ENCODE measurements at regions not wholly inside any gene's neighbourhood (a gene's known extent, or its start where the extent isn't known, plus 50 kb on each side); places are given as distances from the start of the nearest gene placed in this dataset.
"Not testable (repeated sequence)": the region's sequence is repeated elsewhere in the genome, so short reads cannot be mapped to it uniquely, and the experiment has no call there.

DNA sequence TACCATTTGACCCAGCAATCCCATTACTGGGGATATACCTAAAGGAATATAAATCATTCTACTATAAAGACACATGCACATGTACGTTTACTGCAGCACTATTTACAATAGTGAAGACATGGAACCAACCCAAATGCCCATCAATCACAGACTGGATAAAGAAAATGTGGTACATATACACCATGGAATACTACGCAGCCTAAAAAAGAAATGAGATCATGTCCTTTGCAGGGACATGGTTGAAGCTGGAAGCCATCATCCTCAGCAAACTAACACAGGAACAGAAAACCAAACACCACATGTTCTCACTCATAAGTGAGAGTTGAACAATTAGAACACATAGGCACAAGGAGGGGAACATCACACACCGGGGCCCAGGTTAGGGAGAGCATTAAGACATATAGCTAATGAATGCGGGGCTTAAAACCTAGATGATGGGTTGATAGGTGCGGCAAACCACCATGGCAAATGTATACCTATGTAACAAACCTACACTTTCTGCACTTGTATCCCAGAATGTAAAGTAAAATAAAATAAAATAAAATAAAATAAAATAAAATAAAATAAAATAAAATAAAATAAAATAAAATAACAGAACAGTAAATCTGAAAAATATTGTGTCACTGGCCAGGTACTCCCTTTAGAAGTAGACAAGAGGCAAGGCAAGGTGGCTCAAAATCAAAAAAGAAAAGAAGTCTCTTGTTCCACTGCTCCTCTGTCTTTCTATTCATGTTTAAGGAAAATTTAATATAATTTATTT lies 423.8 kb upstream of the GRAMD2B start:
- no CpG with 5 or more reads among the region's 5 CpGs for WGBS (ENCODE audit: insufficient coverage)

DNA sequence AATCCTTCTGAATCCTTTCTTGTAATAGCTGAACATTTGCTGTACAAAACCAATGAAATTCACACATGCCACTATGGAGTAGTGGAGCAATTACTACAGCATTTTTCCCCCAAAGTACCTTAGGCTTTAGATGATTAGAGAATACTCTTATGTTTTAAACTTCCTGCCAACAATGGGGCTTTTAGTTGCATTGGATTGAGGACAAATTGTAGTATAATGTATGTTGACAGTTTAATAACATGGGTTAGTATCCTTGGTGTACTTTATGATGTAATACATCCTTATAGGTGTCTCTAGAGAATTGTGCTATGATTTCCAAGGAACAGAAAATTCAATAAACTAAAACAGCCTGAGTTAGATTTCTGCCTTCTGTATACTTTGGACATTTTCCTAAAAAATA lies 422.7 kb upstream of the GRAMD2B start:
- ChIA-PET POLR2A (no interaction called here), CTCF (no interaction called here)
- H3K27me3 ChIP-seq (replicated peaks in 1 of 2; ENCODE audit: control insufficient read depth in 2 of 2, extremely low read depth in 1 of 2, insufficient read depth in 2 of 2, low read length in 1 of 2): no peaks in the 10 kb centered on the region
- H3K9me3 Mint-ChIP-seq: peaks cover 0 to 14% (median 2%) of the 10 kb centered on the region in 3 donors
- H3K27ac ChIP-seq (ENCODE audit: low read length): no peak overlapping the region
- no peaks in the 10 kb centered on the region for H3K36me3 Mint-ChIP-seq
- H3K4me1 ChIP-seq (ENCODE audit: control insufficient read depth in 1 of 2, extremely low read depth in 1 of 2, insufficient read depth in 2 of 2, low read length in 2 of 2): no peaks in the 10 kb centered on the region
- no peak overlapping the region for H3K27ac Mint-ChIP-seq
- no peak for ATAC-seq (replicated peaks in 1 of 4)
- H3K4me3 Mint-ChIP-seq: no peak overlapping the region
- H3K9me3 ChIP-seq: no peaks in the 10 kb centered on the region
- H3K4me3 ChIP-seq (ENCODE audit: control insufficient read depth in 1 of 2, extremely low read depth in 1 of 2, low read length in 1 of 2): no peak overlapping the region
- H3K4me1 Mint-ChIP-seq: no peaks in the 10 kb centered on the region
- no peaks in the 10 kb centered on the region for H3K27me3 Mint-ChIP-seq
- DNase-seq: no peak
- no peaks in the 10 kb centered on the region for H3K36me3 ChIP-seq (ENCODE audit: control insufficient read depth in 2 of 2, extremely low read depth in 1 of 2, insufficient read depth in 1 of 2, low read length in 1 of 2)

More for the DNA sequence above, 423.8 kb upstream of the GRAMD2B start:
- peaks cover 0 to 14% (median 2%) of the 10 kb centered on the region in 3 donors for H3K9me3 Mint-ChIP-seq
- H3K4me3 ChIP-seq (ENCODE audit: control insufficient read depth in 1 of 2, extremely low read depth in 1 of 2, low read length in 1 of 2); POLR2A ChIA-PET; H3K27me3 Mint-ChIP-seq; H3K4me1 ChIP-seq (ENCODE audit: control insufficient read depth in 1 of 2, extremely low read depth in 1 of 2, insufficient read depth in 2 of 2, low read length in 2 of 2); H3K4me3 Mint-ChIP-seq; CTCF ChIA-PET; DNase-seq; H3K4me1 Mint-ChIP-seq; H3K27me3 ChIP-seq (replicated peaks in 1 of 2; ENCODE audit: control insufficient read depth in 2 of 2, extremely low read depth in 1 of 2, insufficient read depth in 2 of 2, low read length in 1 of 2); ATAC-seq (replicated peaks in 1 of 4); H3K27ac ChIP-seq (ENCODE audit: low read length); H3K9me3 ChIP-seq; H3K36me3 Mint-ChIP-seq; H3K27ac Mint-ChIP-seq; H3K36me3 ChIP-seq (ENCODE audit: control insufficient read depth in 2 of 2, extremely low read depth in 1 of 2, insufficient read depth in 1 of 2, low read length in 1 of 2): not testable (repeated sequence)

DNA sequence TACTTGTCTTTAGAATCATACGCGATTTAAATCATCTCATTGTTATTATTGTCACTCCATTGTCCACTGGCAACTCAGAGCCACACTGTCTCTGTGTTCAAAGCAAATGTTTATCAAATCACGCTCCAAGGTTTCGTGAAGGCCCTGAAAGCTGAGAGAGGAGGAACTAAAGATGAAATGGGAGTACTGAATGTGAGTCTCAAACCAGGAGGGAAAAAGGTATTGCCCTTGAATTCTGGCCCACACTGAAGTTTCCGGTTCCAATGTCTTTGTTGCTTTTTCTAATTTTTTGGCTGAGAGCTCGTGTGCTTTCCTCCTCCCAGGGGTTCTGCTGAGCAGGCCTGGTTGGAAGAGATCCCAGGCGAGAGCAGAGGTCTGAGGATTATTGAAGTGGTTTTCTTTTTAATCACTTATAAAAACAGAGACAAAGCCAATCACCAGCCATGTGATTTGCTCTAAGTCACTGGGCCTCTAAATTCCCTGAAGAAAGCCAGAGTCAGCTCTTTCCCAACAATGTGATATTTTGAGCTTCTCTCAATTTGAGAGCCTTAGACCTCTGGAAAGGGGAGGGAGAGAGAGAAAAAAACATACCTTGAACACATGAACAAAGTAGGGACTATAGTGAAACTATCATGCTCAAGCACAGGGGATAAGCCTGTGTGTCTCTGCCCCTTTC lies 420.8 kb upstream of the GRAMD2B start:
- H3K4me3 ChIP-seq (ENCODE audit: control insufficient read depth in 1 of 2, extremely low read depth in 1 of 2, low read length in 1 of 2): no peak overlapping the region
- Mint-ChIP-seq H3K27me3 (no peaks in the 10 kb centered on the region), H3K36me3 (no peaks in the 10 kb centered on the region), H3K4me3 (no peak overlapping the region), H3K27ac (no peak overlapping the region), H3K9me3 (peaks cover 0 to 10% (median 0%) of the 10 kb centered on the region in 3 donors), H3K4me1 (no peaks in the 10 kb centered on the region)
- ChIA-PET POLR2A (no interaction called here), CTCF (no interaction called here)
- H3K9me3 ChIP-seq: no peaks in the 10 kb centered on the region
- ATAC-seq (replicated peaks in 1 of 4) (no peak), DNase-seq (no peak)
- no peaks in the 10 kb centered on the region for H3K36me3 ChIP-seq (ENCODE audit: control insufficient read depth in 2 of 2, extremely low read depth in 1 of 2, insufficient read depth in 1 of 2, low read length in 1 of 2)
- WGBS (ENCODE audit: insufficient coverage): 93% methylated on average over 3 of the region's 7 CpGs
- H3K27me3 ChIP-seq (replicated peaks in 1 of 2; ENCODE audit: control insufficient read depth in 2 of 2, extremely low read depth in 1 of 2, insufficient read depth in 2 of 2, low read length in 1 of 2): no peaks in the 10 kb centered on the region
- no peak overlapping the region for H3K27ac ChIP-seq (ENCODE audit: low read length)
- no peaks in the 10 kb centered on the region for H3K4me1 ChIP-seq (ENCODE audit: control insufficient read depth in 1 of 2, extremely low read depth in 1 of 2, insufficient read depth in 2 of 2, low read length in 2 of 2)

DNA sequence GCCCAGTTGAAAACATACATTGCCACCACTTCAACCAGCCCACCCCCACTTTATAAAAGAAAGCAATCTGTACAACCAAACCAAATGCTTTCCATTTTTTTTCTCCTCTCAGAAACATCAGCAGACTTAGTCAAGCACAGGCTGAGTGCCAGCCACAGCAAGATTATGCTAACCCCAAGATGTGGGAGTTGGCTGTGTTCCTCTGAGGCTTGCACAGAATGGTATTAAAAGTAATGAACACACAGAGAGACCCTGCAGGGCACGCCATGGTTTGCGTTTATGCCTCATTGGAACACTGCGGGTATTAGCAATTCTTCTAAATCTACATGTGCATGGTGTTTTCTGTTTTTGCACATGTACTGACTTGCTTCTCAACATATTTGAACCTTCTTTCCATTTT lies 419.9 kb upstream of the GRAMD2B start:
- H3K27me3 Mint-ChIP-seq: no peaks in the 10 kb centered on the region
- ATAC-seq (replicated peaks in 1 of 4) (no peak), DNase-seq (no peak)
- no peak overlapping the region for H3K4me3 Mint-ChIP-seq
- no peak overlapping the region for H3K27ac Mint-ChIP-seq
- Histone ChIP-seq H3K4me1 (ENCODE audit: control insufficient read depth in 1 of 2, extremely low read depth in 1 of 2, insufficient read depth in 2 of 2, low read length in 2 of 2) (no peaks in the 10 kb centered on the region), H3K4me3 (ENCODE audit: control insufficient read depth in 1 of 2, extremely low read depth in 1 of 2, low read length in 1 of 2) (no peak overlapping the region), H3K27ac (ENCODE audit: low read length) (no peak overlapping the region), H3K9me3 (no peaks in the 10 kb centered on the region), H3K36me3 (ENCODE audit: control insufficient read depth in 2 of 2, extremely low read depth in 1 of 2, insufficient read depth in 1 of 2, low read length in 1 of 2) (no peaks in the 10 kb centered on the region), H3K27me3 (replicated peaks in 1 of 2; ENCODE audit: control insufficient read depth in 2 of 2, extremely low read depth in 1 of 2, insufficient read depth in 2 of 2, low read length in 1 of 2) (no peaks in the 10 kb centered on the region)
- peaks cover 0 to 10% (median 4%) of the 10 kb centered on the region in 3 donors for H3K9me3 Mint-ChIP-seq
- no peaks in the 10 kb centered on the region for H3K36me3 Mint-ChIP-seq
- WGBS (ENCODE audit: insufficient coverage): no CpG with 5 or more reads among the region's 3 CpGs
- CTCF ChIA-PET: no interaction called here
- no peaks in the 10 kb centered on the region for H3K4me1 Mint-ChIP-seq
- POLR2A ChIA-PET: no interaction called here

DNA sequence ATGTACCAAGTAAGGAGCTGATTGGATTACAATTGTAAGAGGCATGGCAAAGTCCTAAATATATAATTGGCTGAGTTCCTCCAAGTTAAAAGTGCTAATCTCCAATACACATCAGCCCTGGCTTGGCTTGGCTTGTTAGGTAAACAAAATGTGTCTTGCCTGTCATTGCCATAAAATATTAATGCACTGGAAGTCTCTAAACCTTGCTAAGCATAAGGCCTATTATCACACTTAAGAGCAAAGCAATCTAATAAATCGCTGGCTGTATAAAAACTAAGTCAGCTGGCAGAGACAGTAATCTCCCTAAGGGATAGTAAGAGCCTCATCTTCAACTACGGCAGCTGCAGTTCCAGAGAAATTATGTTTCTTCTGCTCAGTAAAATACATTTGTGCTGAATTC lies 418.6 kb upstream of the GRAMD2B start:
- Histone ChIP-seq H3K4me1 (ENCODE audit: control insufficient read depth in 1 of 2, extremely low read depth in 1 of 2, insufficient read depth in 2 of 2, low read length in 2 of 2) (no peaks in the 10 kb centered on the region), H3K9me3 (no peaks in the 10 kb centered on the region), H3K27me3 (replicated peaks in 1 of 2; ENCODE audit: control insufficient read depth in 2 of 2, extremely low read depth in 1 of 2, insufficient read depth in 2 of 2, low read length in 1 of 2) (no peaks in the 10 kb centered on the region), H3K4me3 (ENCODE audit: control insufficient read depth in 1 of 2, extremely low read depth in 1 of 2, low read length in 1 of 2) (no peak overlapping the region), H3K27ac (ENCODE audit: low read length) (no peak overlapping the region), H3K36me3 (ENCODE audit: control insufficient read depth in 2 of 2, extremely low read depth in 1 of 2, insufficient read depth in 1 of 2, low read length in 1 of 2) (no peaks in the 10 kb centered on the region)
- no peak for DNase-seq
- no peak for ATAC-seq (replicated peaks in 1 of 4)
- Mint-ChIP-seq H3K27ac (no peak overlapping the region), H3K36me3 (no peaks in the 10 kb centered on the region), H3K9me3 (peaks cover under 1 to 4% (median 1%) of the 10 kb centered on the region in 3 donors), H3K4me3 (no peak overlapping the region), H3K4me1 (no peaks in the 10 kb centered on the region), H3K27me3 (no peaks in the 10 kb centered on the region)
- ChIA-PET CTCF (no interaction called here), POLR2A (no interaction called here)
- WGBS (ENCODE audit: insufficient coverage): no CpG with 5 or more reads among the region's 2 CpGs

DNA sequence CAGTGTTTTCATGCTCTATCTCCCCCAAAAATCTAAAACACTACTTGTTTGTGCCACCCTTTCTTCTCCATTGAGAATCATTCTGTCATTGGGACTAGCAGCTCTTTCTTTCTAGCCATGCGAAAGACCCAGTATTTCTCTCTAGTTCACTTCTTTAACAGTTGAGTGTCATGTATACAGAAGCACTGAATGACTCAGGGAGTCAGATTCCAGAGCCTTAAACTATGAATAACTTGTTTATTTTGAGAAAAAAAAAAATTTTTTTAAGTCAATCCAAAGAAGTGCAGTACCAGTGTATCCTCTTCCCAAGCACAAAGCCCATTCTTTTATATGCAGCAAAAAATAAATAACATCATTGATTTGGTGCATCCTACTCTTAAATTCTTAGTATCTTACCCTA lies 415.4 kb upstream of the GRAMD2B start:
- ATAC-seq (replicated peaks in 1 of 4) (no peak), DNase-seq (no peak)
- no peak overlapping the region for H3K4me3 ChIP-seq (ENCODE audit: control insufficient read depth in 1 of 2, extremely low read depth in 1 of 2, low read length in 1 of 2)
- no peaks in the 10 kb centered on the region for H3K27me3 ChIP-seq (replicated peaks in 1 of 2; ENCODE audit: control insufficient read depth in 2 of 2, extremely low read depth in 1 of 2, insufficient read depth in 2 of 2, low read length in 1 of 2)
- no peaks in the 10 kb centered on the region for H3K4me1 Mint-ChIP-seq
- no peaks in the 10 kb centered on the region for H3K36me3 Mint-ChIP-seq
- no peaks in the 10 kb centered on the region for H3K9me3 ChIP-seq
- no peaks in the 10 kb centered on the region for H3K36me3 ChIP-seq (ENCODE audit: control insufficient read depth in 2 of 2, extremely low read depth in 1 of 2, insufficient read depth in 1 of 2, low read length in 1 of 2)
- no peak overlapping the region for H3K27ac Mint-ChIP-seq
- WGBS (ENCODE audit: insufficient coverage): no CpG with 5 or more reads among the region's 1 CpG
- no peaks in the 10 kb centered on the region for H3K4me1 ChIP-seq (ENCODE audit: control insufficient read depth in 1 of 2, extremely low read depth in 1 of 2, insufficient read depth in 2 of 2, low read length in 2 of 2)
- no peaks in the 10 kb centered on the region for H3K27me3 Mint-ChIP-seq
- CTCF ChIA-PET: no interaction called here
- no peak overlapping the region for H3K27ac ChIP-seq (ENCODE audit: low read length)
- peaks cover 3 to 5% (median 4%) of the 10 kb centered on the region in 3 donors for H3K9me3 Mint-ChIP-seq
- POLR2A ChIA-PET: no interaction called here
- H3K4me3 Mint-ChIP-seq: no peak overlapping the region

All from T-cell (primary cell).